ENCODE measurements at regions not wholly inside any gene's neighbourhood (a gene's known extent, or its start where the extent isn't known, plus 50 kb on each side); places are given as distances from the start of the nearest gene placed in this dataset.
A peak's percentile ranks its signal among the peaks of the same experiment; 100 is the strongest.
"Not testable (repeated sequence)": the region's sequence is repeated elsewhere in the genome, so short reads cannot be mapped to it uniquely, and the experiment has no call there.

- no peaks in the 10 kb centered on the region for H4K20me1 ChIP-seq
- H3K36me3 ChIP-seq = no peaks in the 10 kb centered on the region
- H3K4me1 ChIP-seq = no peaks in the 10 kb centered on the region
- no peaks in the 10 kb centered on the region for H3K27me3 ChIP-seq
- no peak overlapping the region for H3K4me2 ChIP-seq
- no peak overlapping the region for H3K9ac ChIP-seq
- no peak overlapping the region for H3K27ac ChIP-seq
- no peak overlapping the region for H3K4me3 ChIP-seq
- no peaks in the 10 kb centered on the region for H3K9me3 ChIP-seq (replicated peaks in 1 of 11)
- no peak for TF ChIP-seq Cebpa-rat (IDR thresholded peaks at IDR 0.05)
Observed at GRCh38 chr4:132737344-132737743, 411.8 kb upstream of the PCDH10 start.

GRCh38 chr4:132759199-132759780 lies 389.8 kb upstream of the PCDH10 start:
- H3K4me1 ChIP-seq = no peaks in the 10 kb centered on the region
- H3K27ac ChIP-seq = no peak overlapping the region
- TF ChIP-seq Cebpa-rat (IDR thresholded peaks at IDR 0.05) = no peak
- H3K36me3 ChIP-seq = no peaks in the 10 kb centered on the region
- H3K4me3 ChIP-seq = no peak overlapping the region
- H3K27me3 ChIP-seq = no peaks in the 10 kb centered on the region
- H4K20me1 ChIP-seq = no peaks in the 10 kb centered on the region
- no peak overlapping the region for H3K4me2 ChIP-seq
- H3K9me3 ChIP-seq (replicated peaks in 1 of 11) = no peaks in the 10 kb centered on the region
- no peak overlapping the region for H3K9ac ChIP-seq

GRCh38 chr4:132763465-132763864 lies 385.6 kb upstream of the PCDH10 start:
- Histone ChIP-seq H3K4me3 (no peak overlapping the region), H3K27me3 (no peaks in the 10 kb centered on the region), H4K20me1 (no peaks in the 10 kb centered on the region), H3K27ac (no peak overlapping the region), H3K36me3 (no peaks in the 10 kb centered on the region), H3K4me2 (no peak overlapping the region), H3K9me3 (replicated peaks in 1 of 11) (no peaks in the 10 kb centered on the region), H3K4me1 (no peaks in the 10 kb centered on the region), H3K9ac (no peak overlapping the region)
- TF ChIP-seq Cebpa-rat (IDR thresholded peaks at IDR 0.05) = no peak

- H3K4me1 ChIP-seq = no peaks in the 10 kb centered on the region
- no peak for TF ChIP-seq Cebpa-rat (IDR thresholded peaks at IDR 0.05)
Observed at GRCh38 chr4:132767901-132768300, 381.2 kb upstream of the PCDH10 start.

GRCh38 chr4:132770776-132771175 lies 378.3 kb upstream of the PCDH10 start:
- Histone ChIP-seq H3K36me3 (no peaks in the 10 kb centered on the region), H3K4me3 (no peak overlapping the region), H4K20me1 (no peaks in the 10 kb centered on the region), H3K4me1 (no peaks in the 10 kb centered on the region), H3K9ac (no peak overlapping the region), H3K27ac (no peak overlapping the region), H3K27me3 (no peaks in the 10 kb centered on the region), H3K4me2 (no peak overlapping the region), H3K9me3 (replicated peaks in 1 of 11) (no peaks in the 10 kb centered on the region)
- TF ChIP-seq Cebpa-rat (IDR thresholded peaks at IDR 0.05) = no peak

More at GRCh38 chr4:132767901-132768300, 381.2 kb upstream of the PCDH10 start:
- H3K4me3 ChIP-seq = no peak overlapping the region
- no peaks in the 10 kb centered on the region for H3K27me3 ChIP-seq
- no peaks in the 10 kb centered on the region for H3K36me3 ChIP-seq
- H3K4me2 ChIP-seq = no peak overlapping the region
- no peak overlapping the region for H3K27ac ChIP-seq
- no peaks in the 10 kb centered on the region for H3K9me3 ChIP-seq (replicated peaks in 1 of 11)
- no peaks in the 10 kb centered on the region for H4K20me1 ChIP-seq
- H3K9ac ChIP-seq = no peak overlapping the region

GRCh38 chr4:132792310-132792709 lies 356.8 kb upstream of the PCDH10 start:
- Histone ChIP-seq H3K9ac (no peak overlapping the region), H3K27ac (no peak overlapping the region), H3K4me2 (no peak overlapping the region), H3K27me3 (no peaks in the 10 kb centered on the region), H3K9me3 (replicated peaks in 1 of 11) (no peaks in the 10 kb centered on the region), H3K36me3 (no peaks in the 10 kb centered on the region), H4K20me1 (no peaks in the 10 kb centered on the region), H3K4me3 (no peak overlapping the region), H3K4me1 (no peaks in the 10 kb centered on the region)
- TF ChIP-seq Cebpa-rat (IDR thresholded peaks at IDR 0.05) = no peak

GRCh38 chr4:132797856-132798255 lies 351.2 kb upstream of the PCDH10 start:
- no peak overlapping the region for H3K4me3 ChIP-seq
- H3K4me1 ChIP-seq = no peaks in the 10 kb centered on the region
- no peak overlapping the region for H3K9ac ChIP-seq
- no peaks in the 10 kb centered on the region for H3K36me3 ChIP-seq
- H3K4me2 ChIP-seq = no peak overlapping the region
- no peak overlapping the region for H3K27ac ChIP-seq
- no peaks in the 10 kb centered on the region for H4K20me1 ChIP-seq
- no peaks in the 10 kb centered on the region for H3K9me3 ChIP-seq (replicated peaks in 1 of 11)
- TF ChIP-seq Cebpa-rat (IDR thresholded peaks at IDR 0.05) = no peak
- no peaks in the 10 kb centered on the region for H3K27me3 ChIP-seq

- Histone ChIP-seq H4K20me1 (no peaks in the 10 kb centered on the region), H3K9me3 (replicated peaks in 1 of 11) (no peaks in the 10 kb centered on the region), H3K4me3 (no peak overlapping the region), H3K9ac (no peak overlapping the region), H3K36me3 (no peaks in the 10 kb centered on the region), H3K4me2 (peak overlapping the region in 1 of 11 experiments; percentile 13; a peak in 1 of 22 replicates), H3K27ac (no peak overlapping the region), H3K4me1 (peaks cover 0 to 11% (median 0%) of the 10 kb centered on the region in 10 experiments; a peak in 3 of 20 replicates), H3K27me3 (no peaks in the 10 kb centered on the region)
- no peak for TF ChIP-seq Cebpa-rat (IDR thresholded peaks at IDR 0.05)
Observed at GRCh38 chr4:132809298-132810032, 339.6 kb upstream of the PCDH10 start.

- H3K27me3 ChIP-seq; H4K20me1 ChIP-seq; H3K9ac ChIP-seq; H3K4me3 ChIP-seq; H3K36me3 ChIP-seq; H3K4me2 ChIP-seq; H3K27ac ChIP-seq; H3K9me3 ChIP-seq (replicated peaks in 1 of 11): not testable (repeated sequence)
- H3K4me1 ChIP-seq = peaks cover 0 to 11% (median 0%) of the 10 kb centered on the region in 10 experiments; a peak in 3 of 20 replicates
Observed at GRCh38 chr4:132813061-132813460, 336.0 kb upstream of the PCDH10 start.

- Histone ChIP-seq H3K9ac (no peak overlapping the region), H3K36me3 (no peaks in the 10 kb centered on the region), H3K4me1 (no peaks in the 10 kb centered on the region), H3K9me3 (replicated peaks in 1 of 11) (peaks cover 0 to 11% (median 6%) of the 10 kb centered on the region in 11 experiments; a peak in 8 of 22 replicates), H3K4me3 (no peak overlapping the region), H4K20me1 (no peaks in the 10 kb centered on the region), H3K27ac (no peak overlapping the region), H3K27me3 (no peaks in the 10 kb centered on the region), H3K4me2 (no peak overlapping the region)
- no peak for TF ChIP-seq Cebpa-rat (IDR thresholded peaks at IDR 0.05)
Observed at GRCh38 chr4:132818091-132818490, 331.0 kb upstream of the PCDH10 start.

Measured in BLaER1 treated with 17β-estradiol and CSF1 and Interleukin-3, amounts not matched to agents 10 nM and 100 nM (cell line).